Stimulated activated naive CD8-positive, alpha-beta T cell treated with anti-CD3 and anti-CD28 coated beads, Interleukin-15, Interleukin-2, amounts not matched to agents 100 ng/mL and 50 ng/mL, for 24 hours (primary cell): ENCODE measurements at regions not wholly inside any gene's neighbourhood (a gene's known extent, or its start where the extent isn't known, plus 50 kb on each side); places are given as distances from the start of the nearest gene placed in this dataset.

Experiments
- H3K27ac Mint-ChIP-seq: one replicate; pipeline ENCODE4 v1.8.0; 2021; ENCODE audit warnings: mild to moderate bottlenecking, mixed read lengths
- H3K27me3 Mint-ChIP-seq: one replicate; pipeline ENCODE4 v1.8.0; 2021; ENCODE audit warnings: mixed read lengths
- H3K36me3 Mint-ChIP-seq: one replicate; pipeline ENCODE4 v1.8.0; 2021; ENCODE audit warnings: low read depth, mixed read lengths
- H3K4me1 Mint-ChIP-seq: one replicate; pipeline ENCODE4 v1.8.0; 2021; ENCODE audit warnings: low read depth, mixed read lengths
- H3K4me3 Mint-ChIP-seq: one replicate; pipeline ENCODE4 v1.8.0; 2021; ENCODE audit warnings: mild to moderate bottlenecking, mixed read lengths
- H3K9me3 Mint-ChIP-seq: one replicate; pipeline ENCODE4 v1.8.0; 2021; ENCODE audit warnings: mixed read lengths

DNA sequence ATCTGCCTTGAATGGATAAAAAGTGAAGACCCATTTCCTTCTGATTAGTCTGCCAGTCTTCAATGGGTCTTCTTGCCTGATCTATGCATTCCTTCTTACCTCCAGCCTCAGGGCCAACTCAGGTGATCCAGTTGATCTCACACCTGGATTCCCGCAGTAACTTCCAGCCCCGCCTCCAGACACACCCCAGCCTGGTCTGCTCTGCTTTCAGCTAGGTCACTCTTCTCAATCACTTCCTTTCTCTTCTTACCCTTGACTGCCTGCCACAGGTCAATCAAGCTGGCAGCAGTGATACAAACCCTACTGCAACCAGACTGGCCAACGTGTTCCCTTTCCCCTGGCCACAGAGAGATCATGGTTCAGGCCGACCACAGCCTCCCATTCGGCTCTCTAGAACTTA is 263.6 kb downstream of the ZNF516 start:
- peaks cover 10% of the 10 kb centered on the region for H3K27me3 Mint-ChIP-seq
- no peaks in the 10 kb centered on the region for H3K36me3 Mint-ChIP-seq
- H3K4me3 Mint-ChIP-seq = no peak overlapping the region
- no peaks in the 10 kb centered on the region for H3K9me3 Mint-ChIP-seq
- H3K27ac Mint-ChIP-seq = no peak overlapping the region
- no peaks in the 10 kb centered on the region for H3K4me1 Mint-ChIP-seq

DNA sequence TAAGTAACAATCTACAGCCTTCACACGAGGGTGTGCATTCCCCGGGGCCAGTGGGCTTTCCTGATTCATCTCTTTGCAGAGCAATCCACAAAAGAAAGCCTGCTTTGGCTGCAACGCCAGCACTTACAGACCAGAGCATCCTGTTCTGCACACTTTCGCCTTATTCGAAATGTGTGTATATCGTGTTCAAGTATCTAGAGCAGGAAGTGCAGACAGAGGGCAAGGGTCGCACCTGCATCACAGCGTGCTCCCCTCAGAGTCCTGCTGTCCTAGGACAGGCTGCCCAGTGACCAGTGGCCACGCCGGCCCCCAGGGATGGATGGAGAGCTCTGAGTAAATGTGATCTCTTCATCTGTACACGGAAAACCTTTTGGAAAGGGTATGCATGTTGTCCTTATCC is 264.3 kb downstream of the ZNF516 start:
- Mint-ChIP-seq H3K27ac (no peak overlapping the region), H3K36me3 (no peaks in the 10 kb centered on the region), H3K27me3 (peaks cover 8% of the 10 kb centered on the region), H3K4me1 (no peaks in the 10 kb centered on the region), H3K4me3 (no peak overlapping the region), H3K9me3 (no peaks in the 10 kb centered on the region)

GRCh38 chr18:76228716-76229115 is 266.3 kb downstream of the ZNF516 start:
- H3K9me3 Mint-ChIP-seq = no peaks in the 10 kb centered on the region
- no peaks in the 10 kb centered on the region for H3K4me1 Mint-ChIP-seq
- H3K36me3 Mint-ChIP-seq = no peaks in the 10 kb centered on the region
- no peak overlapping the region for H3K27ac Mint-ChIP-seq
- no peaks in the 10 kb centered on the region for H3K27me3 Mint-ChIP-seq
- H3K4me3 Mint-ChIP-seq = no peak overlapping the region

DNA sequence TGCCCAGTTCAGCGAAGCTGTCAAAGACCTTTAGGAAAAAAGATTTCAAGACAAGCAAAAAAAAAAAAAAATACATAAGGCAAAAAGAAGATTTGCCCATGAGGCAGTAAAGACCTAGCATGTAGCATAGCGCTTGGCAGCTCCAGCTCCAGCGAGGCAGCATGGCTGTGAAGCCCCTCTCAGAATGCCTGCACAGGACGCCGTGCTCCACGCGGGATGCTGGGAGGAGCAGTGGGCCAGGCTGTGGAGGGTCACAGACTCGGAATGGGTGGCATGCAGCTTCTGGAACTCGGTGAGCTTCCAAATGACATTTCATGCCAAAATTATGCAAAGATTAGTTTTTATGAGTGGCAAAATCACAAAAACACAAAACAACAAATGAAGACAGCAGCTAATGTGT is 267.3 kb downstream of the ZNF516 start:
- Mint-ChIP-seq H3K4me3 (no peak overlapping the region), H3K27me3 (no peaks in the 10 kb centered on the region), H3K9me3 (no peaks in the 10 kb centered on the region)

DNA sequence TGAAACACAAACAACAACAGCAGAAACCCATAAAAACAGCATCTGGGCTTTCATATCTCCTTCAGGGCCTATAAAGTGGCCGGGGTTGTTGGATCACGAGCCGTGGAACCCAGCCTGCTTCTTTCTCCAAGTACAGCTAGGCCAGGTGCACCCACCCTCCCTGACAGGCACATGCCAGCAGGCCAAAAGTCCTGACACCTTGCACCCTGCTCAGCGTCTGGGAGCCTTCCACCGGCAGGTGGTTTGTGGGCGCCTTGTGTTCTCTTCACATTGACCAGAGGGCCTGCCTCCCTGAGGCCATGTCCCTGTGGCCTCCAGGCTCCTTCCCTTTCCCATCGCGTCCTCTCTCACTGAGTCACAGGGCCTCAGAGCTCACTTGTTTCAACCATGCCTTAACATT is 271.6 kb downstream of the ZNF516 start:
- H3K27ac Mint-ChIP-seq = no peak overlapping the region
- no peaks in the 10 kb centered on the region for H3K36me3 Mint-ChIP-seq
- H3K4me1 Mint-ChIP-seq = no peaks in the 10 kb centered on the region

More for the DNA sequence above, 267.3 kb downstream of the ZNF516 start:
- H3K27ac Mint-ChIP-seq = no peak overlapping the region
- no peaks in the 10 kb centered on the region for H3K36me3 Mint-ChIP-seq
- H3K4me1 Mint-ChIP-seq = no peaks in the 10 kb centered on the region

DNA sequence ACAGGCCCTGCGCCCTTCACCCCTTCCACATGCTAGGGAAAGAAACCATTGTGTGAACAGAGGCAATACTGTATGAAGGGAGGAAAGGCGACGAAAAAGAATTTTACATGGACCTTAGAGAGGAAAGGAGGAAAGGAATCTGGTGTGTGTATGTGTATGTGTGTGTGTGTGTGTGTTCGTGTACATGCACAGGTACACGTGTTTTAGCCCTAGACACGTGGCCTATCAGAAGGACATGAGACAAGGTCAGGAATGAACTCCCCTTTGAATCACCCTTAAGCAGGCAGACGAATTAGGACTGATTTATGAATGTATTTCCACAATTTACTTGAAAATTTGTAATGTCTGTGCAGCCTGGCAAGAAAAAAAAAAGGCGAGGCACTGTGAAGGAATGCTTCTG is 276.0 kb downstream of the ZNF516 start:
- H3K27ac Mint-ChIP-seq = no peak overlapping the region
- no peaks in the 10 kb centered on the region for H3K9me3 Mint-ChIP-seq
- no peaks in the 10 kb centered on the region for H3K36me3 Mint-ChIP-seq
- peaks cover 2% of the 10 kb centered on the region for H3K4me1 Mint-ChIP-seq
- no peak overlapping the region for H3K4me3 Mint-ChIP-seq
- peaks cover 3% of the 10 kb centered on the region for H3K27me3 Mint-ChIP-seq

More for the DNA sequence above, 271.6 kb downstream of the ZNF516 start:
- no peak overlapping the region for H3K4me3 Mint-ChIP-seq
- H3K9me3 Mint-ChIP-seq = no peaks in the 10 kb centered on the region
- H3K27me3 Mint-ChIP-seq = no peaks in the 10 kb centered on the region

- peaks cover 14% of the 10 kb centered on the region for H3K4me1 Mint-ChIP-seq
- H3K9me3 Mint-ChIP-seq = no peaks in the 10 kb centered on the region
- H3K27me3 Mint-ChIP-seq = peaks cover 8% of the 10 kb centered on the region
- H3K27ac Mint-ChIP-seq = no peak overlapping the region
- no peak overlapping the region for H3K4me3 Mint-ChIP-seq
- no peaks in the 10 kb centered on the region for H3K36me3 Mint-ChIP-seq
Observed at GRCh38 chr18:76216096-76216495, 278.9 kb downstream of the ZNF516 start.

DNA sequence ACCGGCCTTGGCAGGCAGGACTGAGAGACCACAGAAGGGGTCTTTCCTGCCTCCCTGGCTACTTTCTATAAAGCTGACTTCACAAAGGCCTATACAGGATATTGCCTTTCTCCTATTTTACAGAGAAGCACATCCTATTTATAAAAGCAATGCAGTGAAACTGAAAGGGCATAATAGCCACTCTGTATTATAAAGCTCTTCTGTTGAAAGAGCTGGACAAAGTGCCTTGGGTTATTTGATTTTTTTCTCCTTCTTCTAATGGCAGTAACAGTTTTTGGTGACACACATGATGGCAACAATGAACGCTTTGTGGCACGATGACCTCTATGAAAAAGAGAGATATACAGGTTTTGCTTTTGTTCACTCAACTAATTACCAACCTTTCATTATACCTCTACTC is 281.1 kb downstream of the ZNF516 start:
- Mint-ChIP-seq H3K27me3 (peaks cover 12% of the 10 kb centered on the region), H3K4me3 (no peak overlapping the region), H3K27ac (no peak overlapping the region), H3K9me3 (no peaks in the 10 kb centered on the region), H3K36me3 (no peaks in the 10 kb centered on the region), H3K4me1 (peaks cover 22% of the 10 kb centered on the region)

GRCh38 chr18:76212960-76213359 is 282.1 kb downstream of the ZNF516 start:
- Mint-ChIP-seq H3K27me3 (peaks cover 15% of the 10 kb centered on the region), H3K9me3 (no peaks in the 10 kb centered on the region), H3K36me3 (no peaks in the 10 kb centered on the region), H3K27ac (no peak overlapping the region), H3K4me1 (peaks cover 24% of the 10 kb centered on the region), H3K4me3 (no peak overlapping the region)

- no peaks in the 10 kb centered on the region for H3K36me3 Mint-ChIP-seq
- H3K9me3 Mint-ChIP-seq = peaks cover 3% of the 10 kb centered on the region
- peaks cover 24% of the 10 kb centered on the region for H3K4me1 Mint-ChIP-seq
- no peak overlapping the region for H3K4me3 Mint-ChIP-seq
- peaks cover 27% of the 10 kb centered on the region for H3K27me3 Mint-ChIP-seq
- H3K27ac Mint-ChIP-seq = no peak overlapping the region
Observed at GRCh38 chr18:76209597-76209996, 285.4 kb downstream of the ZNF516 start.

- Mint-ChIP-seq H3K27ac (peak overlapping the region; percentile 8), H3K4me1 (peaks cover 19% of the 10 kb centered on the region), H3K9me3 (peaks cover 3% of the 10 kb centered on the region), H3K4me3 (no peak overlapping the region), H3K27me3 (peaks cover 27% of the 10 kb centered on the region), H3K36me3 (no peaks in the 10 kb centered on the region)
Observed at GRCh38 chr18:76208678-76209306, 286.2 kb downstream of the ZNF516 start.

DNA sequence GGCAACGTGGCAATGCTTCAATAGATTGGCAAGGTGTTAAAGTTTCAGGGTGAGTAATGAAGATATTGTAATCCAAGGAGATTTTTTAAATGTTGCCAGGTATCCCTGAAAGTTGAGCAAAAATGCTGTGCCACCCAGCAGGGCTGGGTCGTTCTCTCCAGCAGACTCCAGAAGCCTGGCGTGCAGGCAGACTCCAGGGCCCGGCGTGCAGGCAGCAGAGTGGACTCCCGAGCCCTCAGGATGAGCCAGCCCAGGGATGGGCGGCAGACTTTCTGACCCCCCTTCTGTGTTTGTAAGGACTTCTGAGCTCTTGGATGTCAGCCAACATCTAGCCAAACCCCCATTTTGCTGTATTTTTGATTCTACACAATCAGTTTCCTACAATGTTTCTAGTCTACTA is 289.1 kb downstream of the ZNF516 start:
- H3K4me3 Mint-ChIP-seq = no peak overlapping the region
- no peaks in the 10 kb centered on the region for H3K36me3 Mint-ChIP-seq
- H3K4me1 Mint-ChIP-seq = peaks cover 10% of the 10 kb centered on the region
- H3K9me3 Mint-ChIP-seq = peaks cover 3% of the 10 kb centered on the region
- peaks cover 35% of the 10 kb centered on the region for H3K27me3 Mint-ChIP-seq
- no peak overlapping the region for H3K27ac Mint-ChIP-seq

- H3K36me3 Mint-ChIP-seq = no peaks in the 10 kb centered on the region
- no peak overlapping the region for H3K27ac Mint-ChIP-seq
- peaks cover 32% of the 10 kb centered on the region for H3K27me3 Mint-ChIP-seq
- peaks cover 3% of the 10 kb centered on the region for H3K9me3 Mint-ChIP-seq
- no peak overlapping the region for H3K4me3 Mint-ChIP-seq
- no peaks in the 10 kb centered on the region for H3K4me1 Mint-ChIP-seq
Observed at GRCh38 chr18:76203552-76203951, 291.5 kb downstream of the ZNF516 start.

- Mint-ChIP-seq H3K4me3 (no peak overlapping the region), H3K36me3 (no peaks in the 10 kb centered on the region), H3K27ac (no peak overlapping the region), H3K27me3 (peaks cover 32% of the 10 kb centered on the region), H3K9me3 (peaks cover 3% of the 10 kb centered on the region), H3K4me1 (no peaks in the 10 kb centered on the region)
Observed at GRCh38 chr18:76202322-76202721, 292.7 kb downstream of the ZNF516 start.

GRCh38 chr18:76195601-76196000 is 299.4 kb downstream of the ZNF516 start:
- Mint-ChIP-seq H3K27me3 (peaks cover 14% of the 10 kb centered on the region), H3K4me1 (no peaks in the 10 kb centered on the region), H3K36me3 (no peaks in the 10 kb centered on the region), H3K9me3 (peaks cover 6% of the 10 kb centered on the region), H3K27ac (no peak overlapping the region), H3K4me3 (no peak overlapping the region)

DNA sequence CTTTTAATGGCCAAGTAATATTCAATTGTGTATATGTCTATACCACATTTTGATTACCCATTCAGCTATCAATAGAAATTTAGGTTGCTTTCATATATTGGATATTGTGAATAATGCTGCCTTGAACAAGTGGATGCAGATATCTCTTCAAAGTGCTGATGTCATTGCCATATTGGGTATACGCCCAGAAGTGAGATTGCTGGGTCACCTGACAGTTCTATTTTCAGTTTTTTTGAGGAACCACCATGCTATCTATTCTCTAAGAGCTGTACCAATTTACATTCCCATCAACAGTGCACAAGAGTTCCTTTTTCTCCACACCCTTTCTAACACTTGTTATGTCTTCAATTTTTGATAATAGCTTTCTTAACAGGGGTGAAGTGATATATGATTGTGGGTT is 306.9 kb downstream of the ZNF516 start:
- H3K36me3 Mint-ChIP-seq = no peaks in the 10 kb centered on the region
- no peaks in the 10 kb centered on the region for H3K4me1 Mint-ChIP-seq
- peaks cover under 1% of the 10 kb centered on the region for H3K9me3 Mint-ChIP-seq
- no peak overlapping the region for H3K27ac Mint-ChIP-seq
- H3K4me3 Mint-ChIP-seq = no peak overlapping the region
- peaks cover 3% of the 10 kb centered on the region for H3K27me3 Mint-ChIP-seq
